GM23338 (cell line): ENCODE measurements at regions not wholly inside any gene's neighbourhood (a gene's known extent, or its start where the extent isn't known, plus 50 kb on each side); places are given as distances from the start of the nearest gene placed in this dataset.

Experiments used
- ATAC-seq: fragments of 200-7000 bp; cut with Tn5 transposase; 3 replicates; pipeline ENCODE4 v1.9.1; 2020
- DNase-seq: peaks from one replicate; pipeline ENCODE4 v3.0.0-alpha.2; 2015; ENCODE audit warnings: low spot score
- H2AFZ ChIP-seq: fragments of 200-600 bp; sonication (generic); 2 replicates; pipeline ENCODE4 v1.8.0; 2016; ENCODE audit warnings: antibody characterized with exemption, mild to moderate bottlenecking, moderate library complexity
- H3F3A ChIP-seq: fragments of 200-600 bp; sonication (generic); replicated peaks from 2 replicates; pipeline ENCODE4 v1.8.0; 2017; ENCODE audit warnings: antibody characterized with exemption, mixed run types, low read depth
- H3K27ac ChIP-seq: fragments of 200-600 bp; sonication (generic); 2 replicates; pipeline ENCODE4 v1.6.1; 2016; ENCODE audit warnings: low read depth
- H3K27me3 ChIP-seq: fragments of 200-600 bp; sonication (generic); 2 replicates; pipeline ENCODE4 v1.8.0; 2016; ENCODE audit warnings: mild to moderate bottlenecking, mixed run types, moderate library complexity; ENCODE audit not compliant: insufficient read depth
- H3K36me3 ChIP-seq: fragments of 200-600 bp; sonication (generic); 2 replicates; pipeline ENCODE4 v1.8.0; 2016; ENCODE audit warnings: mild to moderate bottlenecking; ENCODE audit not compliant: insufficient read depth
- H3K4me1 ChIP-seq: fragments of 200-600 bp; sonication (generic); 2 replicates; pipeline ENCODE4 v1.8.0; 2016; ENCODE audit warnings: mild to moderate bottlenecking, moderate library complexity; ENCODE audit not compliant: insufficient read depth
- H3K4me2 ChIP-seq: fragments of 200-600 bp; sonication (generic); 2 replicates; pipeline ENCODE4 v1.7.1; 2017; ENCODE audit warnings: mixed run types
- H3K4me3 ChIP-seq: fragments of 200-600 bp; sonication (generic); 2 replicates; pipeline ENCODE4 v1.6.1; 2016; ENCODE audit warnings: mixed run types
- H3K79me2 ChIP-seq: fragments of 200-600 bp; sonication (generic); replicated peaks from 2 replicates; pipeline ENCODE4 v1.8.0; 2017; ENCODE audit warnings: mild to moderate bottlenecking; ENCODE audit not compliant: insufficient read depth
- H3K9me2 ChIP-seq: fragments of 200-600 bp; sonication (generic); 2 replicates; pipeline ENCODE4 v1.8.0; 2017; ENCODE audit not compliant: insufficient read depth
- H4K20me1 ChIP-seq: fragments of 200-600 bp; sonication (generic); replicated peaks from 2 replicates; pipeline ENCODE4 v1.8.0; 2017; ENCODE audit warnings: mild to moderate bottlenecking; ENCODE audit not compliant: insufficient read depth
- H3K27ac Mint-ChIP-seq: 2 replicates; pipeline ENCODE4 v1.8.0; 2020; ENCODE audit warnings: inconsistent platforms, mild to moderate bottlenecking, moderate library complexity, mixed read lengths
- H3K27me3 Mint-ChIP-seq: 3 replicates; pipeline ENCODE4 v1.8.0; 2022; ENCODE audit warnings: low read depth, mild to moderate bottlenecking, moderate library complexity, mixed read lengths, inconsistent platforms; ENCODE audit not compliant: insufficient read depth, poor library complexity
- H3K36me3 Mint-ChIP-seq: 3 replicates; pipeline ENCODE4 v1.8.0; 2021; ENCODE audit warnings: low read depth, mild to moderate bottlenecking, inconsistent platforms, moderate library complexity, mixed read lengths
- H3K4me1 Mint-ChIP-seq: 3 replicates; pipeline ENCODE4 v1.8.0; 2020; ENCODE audit warnings: mild to moderate bottlenecking, inconsistent platforms, mixed read lengths
- H3K4me3 Mint-ChIP-seq: 3 replicates; pipeline ENCODE4 v1.8.0; 2021; ENCODE audit warnings: moderate library complexity, mild to moderate bottlenecking, inconsistent platforms, mixed read lengths
- H3K9me3 Mint-ChIP-seq: 3 replicates; pipeline ENCODE4 v1.8.0; 2020; ENCODE audit warnings: moderate library complexity, mild to moderate bottlenecking, inconsistent platforms, mixed read lengths
- CREB1 ChIP-seq: fragments of 250-450 bp; sonication (Bioruptor Pico); IDR thresholded peaks from 2 replicates; pipeline ENCODE4 v1.5.0; 2020; ENCODE audit warnings: low read depth, mild to moderate bottlenecking, moderate library complexity
- CTCF ChIP-seq, 2 experiments: fragments of 200-600 bp in 1 of 2; sonication (generic) in 1 of 2; conservative IDR thresholded peaks; 2 replicates each; pipeline versions ENCODE4 v1.5.1 to v1.6.1; 2016 to 2017; ENCODE audit warnings: antibody characterized with exemption in 2 of 2, low read depth in 2 of 2, mild to moderate bottlenecking in 2 of 2, moderate library complexity in 1 of 2
- ETS1 ChIP-seq: IDR thresholded peaks from 2 replicates; pipeline ENCODE4 v1.6.1; 2016; ENCODE audit warnings: antibody characterized with exemption
- EZH2 ChIP-seq: fragments of 200-600 bp; sonication (generic); IDR thresholded peaks from one replicate; pipeline ENCODE4 v1.8.0; 2017; ENCODE audit warnings: antibody characterized with exemption, mild to moderate bottlenecking, low read depth; ENCODE audit not compliant: unreplicated experiment
- EZH2phosphoT487 ChIP-seq: fragments of 200-600 bp; sonication (generic); IDR thresholded peaks from one replicate; pipeline ENCODE4 v1.8.1; 2018; ENCODE audit warnings: antibody characterized with exemption; ENCODE audit not compliant: unreplicated experiment
- JUNB ChIP-seq: IDR thresholded peaks from one replicate; pipeline ENCODE4 v1.6.1; 2016; ENCODE audit warnings: antibody characterized with exemption; ENCODE audit not compliant: unreplicated experiment
- NANOG ChIP-seq: IDR thresholded peaks from 2 replicates; pipeline ENCODE4 v1.6.1; 2016; ENCODE audit warnings: antibody characterized with exemption, borderline replicate concordance
- POLR2AphosphoS5 ChIP-seq: IDR thresholded peaks from 2 replicates; pipeline ENCODE4 v1.6.1; 2016; ENCODE audit warnings: antibody characterized with exemption, low read depth
- REST ChIP-seq: IDR thresholded peaks from one replicate; pipeline ENCODE4 v1.6.1; 2018; ENCODE audit warnings: antibody characterized with exemption; ENCODE audit not compliant: unreplicated experiment
- STAT1 ChIP-seq: IDR thresholded peaks from one replicate; pipeline ENCODE4 v1.6.1; 2016; ENCODE audit warnings: antibody characterized with exemption; ENCODE audit not compliant: unreplicated experiment
- ZNF114 ChIP-seq: fragments of 250-450 bp; sonication (Bioruptor Pico); IDR thresholded peaks from 2 replicates; pipeline ENCODE4 v1.5.0; 2020; ENCODE audit warnings: mild to moderate bottlenecking, moderate library complexity
- ZNF331 ChIP-seq: fragments of 250-450 bp; sonication (Bioruptor Pico); IDR thresholded peaks from 2 replicates; pipeline ENCODE4 v1.5.0; 2020; ENCODE audit warnings: low read depth, mild to moderate bottlenecking, moderate library complexity
- ZNF462 ChIP-seq: fragments of 250-450 bp; sonication (Bioruptor Pico); IDR thresholded peaks from 2 replicates; pipeline ENCODE4 v1.5.0; 2020; ENCODE audit warnings: mild to moderate bottlenecking, moderate library complexity

- no peak overlapping the region for H3K27ac Mint-ChIP-seq
- no peaks in the 10 kb centered on the region for H3K27me3 Mint-ChIP-seq
- TF ChIP-seq ZNF462 (CRISPR knock-in tag), result no peak
- no peak for TF ChIP-seq NANOG
- no peak for TF ChIP-seq ZNF331
- TF ChIP-seq ZNF114 (CRISPR knock-in tag), result no peak
- TF ChIP-seq EZH2phosphoT487, result no peak
- no peak for TF ChIP-seq JUNB
- no peak for TF ChIP-seq CREB1 (CRISPR knock-in tag)
- no peak for TF ChIP-seq REST
- TF ChIP-seq ETS1, result no peak
- TF ChIP-seq STAT1, result no peak
- no peak for TF ChIP-seq POLR2AphosphoS5
- no peak for TF ChIP-seq EZH2
- no peak for TF ChIP-seq CTCF (conservative IDR thresholded peaks at IDR 0.05; ENCODE audit: low read depth in 2 of 2)
- peaks cover 38% of the 10 kb centered on the region for H3K4me1 ChIP-seq
- peaks cover 36% of the 10 kb centered on the region for H3K4me1 Mint-ChIP-seq
- H3K27ac ChIP-seq, result no peak overlapping the region
- H3K36me3 ChIP-seq, result no peaks in the 10 kb centered on the region
- no peaks in the 10 kb centered on the region for H4K20me1 ChIP-seq
- H3K9me2 ChIP-seq, result no peaks in the 10 kb centered on the region; the same call in 1 of the 2 replicates
- DNase-seq (no peak), ATAC-seq (no peak; the same call in 2 of the 3 replicates)
- H2AFZ ChIP-seq, result no peak overlapping the region
- peak overlapping the region; percentile 35; the same call in 1 of the 3 replicates for H3K4me3 Mint-ChIP-seq
- no peaks in the 10 kb centered on the region for H3K9me3 Mint-ChIP-seq
- peaks cover 33% of the 10 kb centered on the region for H3K27me3 ChIP-seq
- H3K4me2 ChIP-seq, result peak overlapping the region; percentile 53
- H3K79me2 ChIP-seq, result no peaks in the 10 kb centered on the region
- H3K36me3 Mint-ChIP-seq, result no peaks in the 10 kb centered on the region
- peak overlapping the region; percentile 3; the same call in 1 of the 2 replicates for H3K4me3 ChIP-seq
- H3F3A ChIP-seq, result no peaks in the 10 kb centered on the region
These were observed 615.1 kb downstream of the CCER1 start for GRCh38 chr12:90339837-90340236.
